Bronchial epithelial cell (primary cell): ENCODE measurements at regions not wholly inside any gene's neighbourhood (a gene's known extent, or its start where the extent isn't known, plus 50 kb on each side); places are given as distances from the start of the nearest gene placed in this dataset.

Experiments
- DNase-seq: peaks from one replicate; pipeline ENCODE4 v3.0.0-alpha.2; 2010; ENCODE audit warnings: low read depth
- FAIRE-seq: peaks from 2 replicates; lab custom pipeline; 2011; peaks lifted over from hg19 to GRCh38; lab: Jason Lieb, UNC
- H3K27me3 ChIP-seq: 2 replicates; pipeline ENCODE4 v1.5.1; 2011; ENCODE audit warnings: low read length; ENCODE audit not compliant: control insufficient read depth, insufficient read depth
- H3K36me3 ChIP-seq: 2 replicates; pipeline ENCODE4 v1.5.1; 2011; ENCODE audit warnings: low read length; ENCODE audit not compliant: control insufficient read depth, insufficient read depth
- H3K4me3 ChIP-seq: 2 replicates; pipeline ENCODE4 v1.5.1; 2011; ENCODE audit warnings: mild to moderate bottlenecking, low read depth, low read length, control low read depth
- TF ChIP-seq, protein P1 (sequence below): IDR thresholded peaks from 2 replicates; pipeline ENCODE4 v1.5.1; 2011; ENCODE audit warnings: mild to moderate bottlenecking, moderate library complexity, low read length, control low read depth, inconsistent platforms; ENCODE audit not compliant: insufficient read depth, severe bottlenecking

DNA sequence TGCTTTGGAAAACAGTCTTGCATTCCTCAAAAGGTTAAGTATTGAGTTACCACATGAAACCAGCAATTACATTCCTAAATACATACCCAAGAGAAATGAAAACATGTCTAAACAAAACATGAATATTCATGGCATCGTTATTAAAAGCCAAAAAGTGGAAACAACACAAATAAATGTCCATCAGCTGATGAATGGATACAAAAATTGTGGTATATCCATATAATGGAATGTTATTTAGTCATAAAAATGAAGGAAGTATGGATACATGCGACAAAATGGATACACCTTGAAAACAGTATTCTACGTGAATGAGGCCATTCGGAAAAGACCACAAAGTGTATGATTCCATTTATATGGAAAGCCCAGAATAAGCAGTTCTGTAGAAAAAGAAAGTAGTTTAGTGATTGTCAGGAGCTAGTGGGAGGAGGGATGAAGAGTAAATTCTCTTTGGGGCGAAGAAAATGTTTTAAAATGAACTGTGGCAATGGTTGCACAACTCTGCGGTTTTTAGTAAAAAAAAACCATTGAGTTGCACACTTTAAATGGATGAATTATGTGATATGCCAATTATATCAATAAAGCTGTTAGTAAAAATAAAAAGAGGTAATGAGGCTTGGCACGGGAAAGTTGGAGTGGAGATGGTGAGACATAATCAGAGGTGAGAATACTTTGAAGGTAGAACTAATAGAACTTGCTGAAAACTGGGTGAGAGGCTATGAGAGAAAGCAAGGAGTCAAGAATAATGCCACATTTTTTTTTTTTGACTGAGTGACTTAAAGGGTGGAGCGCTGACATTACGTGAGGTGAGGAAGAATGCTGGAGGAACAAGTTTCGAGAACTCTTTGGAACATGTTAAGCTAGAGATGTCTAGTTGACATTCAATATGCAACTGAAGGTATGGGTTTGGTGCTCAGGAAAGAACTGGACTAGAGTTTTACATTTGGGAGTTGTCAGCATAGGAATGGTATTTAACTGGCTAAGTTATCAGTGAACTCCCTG is 194.9 kb upstream of the ZNF608 start:
- H3K4me3 ChIP-seq: no peak overlapping the region
- DNase-seq (no peak), FAIRE-seq (no peak)
- TF ChIP-seq, protein P1, sequence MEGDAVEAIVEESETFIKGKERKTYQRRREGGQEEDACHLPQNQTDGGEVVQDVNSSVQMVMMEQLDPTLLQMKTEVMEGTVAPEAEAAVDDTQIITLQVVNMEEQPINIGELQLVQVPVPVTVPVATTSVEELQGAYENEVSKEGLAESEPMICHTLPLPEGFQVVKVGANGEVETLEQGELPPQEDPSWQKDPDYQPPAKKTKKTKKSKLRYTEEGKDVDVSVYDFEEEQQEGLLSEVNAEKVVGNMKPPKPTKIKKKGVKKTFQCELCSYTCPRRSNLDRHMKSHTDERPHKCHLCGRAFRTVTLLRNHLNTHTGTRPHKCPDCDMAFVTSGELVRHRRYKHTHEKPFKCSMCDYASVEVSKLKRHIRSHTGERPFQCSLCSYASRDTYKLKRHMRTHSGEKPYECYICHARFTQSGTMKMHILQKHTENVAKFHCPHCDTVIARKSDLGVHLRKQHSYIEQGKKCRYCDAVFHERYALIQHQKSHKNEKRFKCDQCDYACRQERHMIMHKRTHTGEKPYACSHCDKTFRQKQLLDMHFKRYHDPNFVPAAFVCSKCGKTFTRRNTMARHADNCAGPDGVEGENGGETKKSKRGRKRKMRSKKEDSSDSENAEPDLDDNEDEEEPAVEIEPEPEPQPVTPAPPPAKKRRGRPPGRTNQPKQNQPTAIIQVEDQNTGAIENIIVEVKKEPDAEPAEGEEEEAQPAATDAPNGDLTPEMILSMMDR: no peak
- no peaks in the 10 kb centered on the region for H3K36me3 ChIP-seq
- no peaks in the 10 kb centered on the region for H3K27me3 ChIP-seq

- no peak for DNase-seq
- no peak for FAIRE-seq
Measured at GRCh38 chr5:124948062-124948753, 201.8 kb upstream of the ZNF608 start.

DNA sequence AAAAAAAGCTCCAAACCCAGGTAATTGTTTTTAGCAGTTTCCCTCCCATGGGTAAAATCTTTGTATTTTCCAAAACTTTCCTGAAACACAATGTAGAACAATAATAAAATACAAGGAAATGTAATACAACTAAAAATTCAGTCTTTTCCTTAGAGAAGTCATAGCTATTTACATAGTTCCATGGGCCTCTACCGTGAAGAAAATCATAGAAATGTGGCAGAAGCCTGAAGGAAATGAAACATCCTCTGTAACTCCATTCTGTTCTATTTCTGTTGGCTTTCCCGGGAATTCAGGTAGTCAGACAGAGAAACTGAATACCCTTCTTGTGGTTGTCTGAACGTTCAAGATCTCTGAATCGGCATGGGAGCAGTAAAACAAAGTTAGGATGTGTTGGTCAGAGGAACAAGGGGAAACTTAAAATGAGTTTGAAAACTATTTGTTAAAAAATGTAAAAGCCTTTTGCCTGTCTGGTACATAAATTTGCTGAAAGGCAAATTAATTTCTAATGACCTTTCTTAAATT is 202.4 kb upstream of the ZNF608 start:
- H3K27me3 ChIP-seq: no peaks in the 10 kb centered on the region
- DNase-seq (no peak), FAIRE-seq (no peak)
- no peaks in the 10 kb centered on the region for H3K36me3 ChIP-seq
- TF ChIP-seq, protein P1: no peak
- no peak overlapping the region for H3K4me3 ChIP-seq

More at GRCh38 chr5:124948062-124948753, 201.8 kb upstream of the ZNF608 start:
- Histone ChIP-seq H3K36me3 (no peaks in the 10 kb centered on the region), H3K4me3 (no peak overlapping the region), H3K27me3 (no peaks in the 10 kb centered on the region)
- TF ChIP-seq, protein P1: no peak

GRCh38 chr5:124949862-124950261 is 203.4 kb upstream of the ZNF608 start:
- TF ChIP-seq, protein P1: no peak
- H3K4me3 ChIP-seq: no peak overlapping the region
- DNase-seq (no peak), FAIRE-seq (no peak)
- no peaks in the 10 kb centered on the region for H3K36me3 ChIP-seq
- no peaks in the 10 kb centered on the region for H3K27me3 ChIP-seq

DNA sequence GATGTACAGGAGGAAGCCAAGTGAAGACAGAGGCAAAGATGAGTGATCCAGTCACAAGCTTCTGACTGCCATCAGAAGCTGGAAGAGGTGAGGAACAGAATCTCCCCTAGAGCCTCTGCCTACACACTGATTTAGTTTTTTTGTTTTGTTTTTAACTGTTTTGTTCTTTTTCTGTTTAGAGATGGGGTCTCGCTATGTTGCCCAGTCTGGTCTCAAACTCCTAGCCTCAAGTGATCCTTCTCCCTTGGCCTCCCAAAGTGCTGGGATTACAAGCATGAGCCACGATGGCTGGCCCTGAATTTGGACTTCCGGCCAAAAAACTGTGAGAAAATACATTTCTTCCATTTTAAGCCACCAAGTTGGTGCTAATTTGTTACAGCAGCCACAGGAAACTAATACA is 204.7 kb upstream of the ZNF608 start:
- Histone ChIP-seq H3K36me3 (no peaks in the 10 kb centered on the region), H3K4me3 (no peak overlapping the region), H3K27me3 (no peaks in the 10 kb centered on the region)
- TF ChIP-seq, protein P1: no peak
- DNase-seq (no peak), FAIRE-seq (no peak)
